Breast epithelium (tissue), 4 donors: ENCODE measurements at regions not wholly inside any gene's neighbourhood (a gene's known extent, or its start where the extent isn't known, plus 50 kb on each side); places are given as distances from the start of the nearest gene placed in this dataset.

Experiments used
- DNase-seq, 2 donors: peaks; one replicate each; pipeline ENCODE4 v3.0.0-alpha.2; 2019; ENCODE audit warnings: low spot score in 2 of 2
- H3K27ac ChIP-seq, 2 donors: fragments of 200-600 bp; sonication (generic) in 1 of 2; one replicate each; pipeline ENCODE4 v1.5.1; 2016 to 2019; ENCODE audit warnings: mild to moderate bottlenecking in 1 of 2
- H3K27me3 ChIP-seq, 2 donors: fragments of 200-600 bp; sonication (generic) in 1 of 2; one replicate each; pipeline versions ENCODE4 v1.5.1 to v1.6.0; 2017 to 2019; ENCODE audit warnings: control low read depth in 1 of 2, mild to moderate bottlenecking in 1 of 2
- H3K36me3 ChIP-seq: fragments of 200-600 bp; one replicate; pipeline ENCODE4 v1.5.1; 2019
- H3K4me1 ChIP-seq, 2 donors: fragments of 200-600 bp; sonication (generic); one replicate each; pipeline ENCODE4 v1.5.1; 2016 to 2019; ENCODE audit warnings: control low read depth in 1 of 2
- H3K4me3 ChIP-seq, 3 donors: fragments of 200-600 bp; sonication (generic); 1 replicate in 2 of 3; 2 replicates in 1 of 3; pipeline ENCODE4 v1.5.1; 2016 to 2019; ENCODE audit warnings: mild to moderate bottlenecking in 3 of 3, moderate library complexity in 2 of 3
- H3K9me3 ChIP-seq, 2 donors: fragments of 200-600 bp; sonication (generic) in 1 of 2; one replicate each; pipeline ENCODE4 v1.5.1; 2016 to 2019; ENCODE audit warnings: control low read depth in 1 of 2
- POLR2A ChIP-seq: fragments of 450-650 bp; IDR thresholded peaks from one replicate; pipeline ENCODE4 v1.6.1; 2016; ENCODE audit warnings: antibody characterized with exemption, mild to moderate bottlenecking, moderate library complexity
- POLR2AphosphoS5 ChIP-seq, 3 donors: sonication (generic); formaldehyde crosslinking; IDR thresholded peaks; one replicate each; pipeline ENCODE4 v1.6.1; 2017; ENCODE audit warnings: antibody characterized with exemption in 3 of 3
- intact Hi-C: fragments of 100-400 bp; cut with DNase I; formaldehyde crosslinking; loops from one replicate; pipeline ENCODE4 v1.15.1; 2023; ENCODE audit warnings: low total_unique reads
- TF ChIP-seq, protein P1 (sequence below), 3 donors: fragments of 450-650 bp; IDR thresholded peaks; one replicate each; pipeline ENCODE4 v1.5.1; 2016 to 2017; ENCODE audit warnings: antibody characterized with exemption in 3 of 3, mild to moderate bottlenecking in 3 of 3, moderate library complexity in 3 of 3

DNA sequence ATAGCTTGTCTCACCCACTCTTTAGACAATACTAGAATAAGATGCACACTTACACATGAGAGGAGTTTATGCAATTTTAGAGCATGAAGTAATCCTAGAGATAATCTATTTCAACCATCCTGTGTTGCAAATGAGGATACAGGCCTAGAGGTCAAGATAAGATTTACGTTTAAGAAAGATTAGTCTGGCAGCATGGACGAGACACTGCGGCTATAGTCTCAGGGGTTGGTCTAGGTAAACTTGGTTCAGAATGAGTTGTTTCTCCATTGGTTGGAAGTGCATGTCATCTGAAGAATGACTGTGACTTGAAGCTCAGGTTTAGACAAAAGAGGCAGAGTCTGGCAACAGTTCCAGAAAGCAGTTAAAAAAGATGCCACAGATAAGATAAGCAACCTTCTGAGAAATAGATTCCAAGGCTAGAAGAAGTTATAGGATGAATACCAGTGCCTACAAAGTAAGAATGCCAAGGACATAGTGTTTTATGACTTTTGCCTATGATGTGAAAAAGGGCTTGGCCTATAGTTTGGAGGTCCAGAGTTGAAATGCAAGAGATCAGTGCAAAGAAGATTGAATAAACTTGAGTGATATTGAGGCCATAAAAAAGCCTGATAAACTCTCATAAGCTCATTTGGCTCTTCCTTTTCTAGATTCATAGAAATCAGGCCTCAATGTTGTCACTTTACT lies 631.0 kb downstream of the SQOR start:
- TF ChIP-seq POLR2A (no peak), POLR2AphosphoS5 (IDR thresholded peaks at IDR 0.05) (no peak)
- TF ChIP-seq, protein P1, sequence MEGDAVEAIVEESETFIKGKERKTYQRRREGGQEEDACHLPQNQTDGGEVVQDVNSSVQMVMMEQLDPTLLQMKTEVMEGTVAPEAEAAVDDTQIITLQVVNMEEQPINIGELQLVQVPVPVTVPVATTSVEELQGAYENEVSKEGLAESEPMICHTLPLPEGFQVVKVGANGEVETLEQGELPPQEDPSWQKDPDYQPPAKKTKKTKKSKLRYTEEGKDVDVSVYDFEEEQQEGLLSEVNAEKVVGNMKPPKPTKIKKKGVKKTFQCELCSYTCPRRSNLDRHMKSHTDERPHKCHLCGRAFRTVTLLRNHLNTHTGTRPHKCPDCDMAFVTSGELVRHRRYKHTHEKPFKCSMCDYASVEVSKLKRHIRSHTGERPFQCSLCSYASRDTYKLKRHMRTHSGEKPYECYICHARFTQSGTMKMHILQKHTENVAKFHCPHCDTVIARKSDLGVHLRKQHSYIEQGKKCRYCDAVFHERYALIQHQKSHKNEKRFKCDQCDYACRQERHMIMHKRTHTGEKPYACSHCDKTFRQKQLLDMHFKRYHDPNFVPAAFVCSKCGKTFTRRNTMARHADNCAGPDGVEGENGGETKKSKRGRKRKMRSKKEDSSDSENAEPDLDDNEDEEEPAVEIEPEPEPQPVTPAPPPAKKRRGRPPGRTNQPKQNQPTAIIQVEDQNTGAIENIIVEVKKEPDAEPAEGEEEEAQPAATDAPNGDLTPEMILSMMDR (IDR thresholded peaks at IDR 0.05), result no peak

DNA sequence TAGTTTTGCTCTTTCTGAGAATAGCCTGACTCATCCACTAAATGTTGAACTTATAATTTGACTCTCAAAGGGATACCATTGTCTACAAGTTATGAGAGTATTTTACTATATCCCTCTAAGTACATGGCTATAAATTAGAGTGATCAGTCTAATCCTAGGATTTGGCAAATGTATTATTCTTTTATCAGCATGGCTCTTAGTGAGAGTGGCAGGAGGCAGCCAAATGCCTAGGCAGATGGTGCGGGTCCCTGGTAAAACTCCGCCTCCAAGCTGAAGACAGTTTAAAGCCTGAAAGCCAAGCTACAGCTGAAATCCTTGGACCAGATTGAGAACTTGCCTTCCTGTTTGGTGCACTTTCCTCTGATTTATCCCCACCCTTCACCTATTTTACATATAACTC lies 631.8 kb downstream of the SQOR start:
- no peak overlapping the region for H3K4me3 ChIP-seq
- H3K27me3 ChIP-seq, result no peaks in the 10 kb centered on the region
- intact Hi-C loops, result no loop called here
- no peaks in the 10 kb centered on the region for H3K9me3 ChIP-seq
- no peak overlapping the region for H3K27ac ChIP-seq
- TF ChIP-seq POLR2AphosphoS5 (IDR thresholded peaks at IDR 0.05) (no peak), POLR2A (no peak)
- TF ChIP-seq, protein P1 (IDR thresholded peaks at IDR 0.05), result no peak
- no peaks in the 10 kb centered on the region for H3K36me3 ChIP-seq
- no peak for DNase-seq
- no peaks in the 10 kb centered on the region for H3K4me1 ChIP-seq

More for the DNA sequence above, 631.0 kb downstream of the SQOR start:
- no peak overlapping the region for H3K4me3 ChIP-seq
- no peaks in the 10 kb centered on the region for H3K4me1 ChIP-seq
- no peak overlapping the region for H3K27ac ChIP-seq
- no peaks in the 10 kb centered on the region for H3K27me3 ChIP-seq
- intact Hi-C loops, result no loop called here
- DNase-seq, result no peak
- no peaks in the 10 kb centered on the region for H3K9me3 ChIP-seq
- no peaks in the 10 kb centered on the region for H3K36me3 ChIP-seq

DNA sequence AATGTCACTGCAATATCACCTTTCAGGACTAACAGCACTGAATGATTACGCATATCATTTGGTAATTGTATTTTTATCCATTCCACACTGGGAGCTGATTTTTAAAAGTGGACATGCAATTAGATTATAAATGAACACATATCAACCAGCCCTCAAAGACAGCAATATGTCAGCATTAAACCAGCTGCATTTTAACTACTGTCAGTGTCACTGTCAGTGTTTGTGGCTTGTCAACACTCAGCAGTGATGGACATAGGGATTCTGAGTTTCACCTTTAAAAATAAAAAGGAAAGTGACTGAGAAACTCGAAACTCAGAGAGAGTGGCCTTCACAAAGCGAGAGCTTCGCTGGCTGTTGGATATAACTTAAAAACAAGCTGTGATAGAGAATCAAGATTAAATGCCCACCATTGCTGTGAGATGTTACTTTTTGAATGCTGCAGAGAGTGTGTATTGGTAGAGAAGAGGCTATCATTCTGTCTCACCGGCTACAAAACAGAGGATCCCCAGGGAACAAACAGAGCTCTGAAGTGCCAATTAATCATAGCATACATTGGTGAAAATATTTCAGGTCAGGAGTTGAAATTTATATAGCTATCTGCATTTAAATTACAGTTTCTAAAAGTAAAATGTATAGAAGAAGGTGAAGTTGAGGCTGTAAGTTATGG lies 635.8 kb downstream of the SQOR start:
- TF ChIP-seq, protein P1 (IDR thresholded peaks at IDR 0.05), result no peak
- TF ChIP-seq POLR2A, result no peak
- TF ChIP-seq POLR2AphosphoS5 (IDR thresholded peaks at IDR 0.05), result no peak
- H3K27ac ChIP-seq, result no peak overlapping the region
- no peak for DNase-seq
- no peaks in the 10 kb centered on the region for H3K9me3 ChIP-seq
- no peaks in the 10 kb centered on the region for H3K27me3 ChIP-seq
- intact Hi-C loops, result no loop called here
- H3K4me3 ChIP-seq, result no peak overlapping the region
- no peaks in the 10 kb centered on the region for H3K36me3 ChIP-seq
- H3K4me1 ChIP-seq, result no peaks in the 10 kb centered on the region

DNA sequence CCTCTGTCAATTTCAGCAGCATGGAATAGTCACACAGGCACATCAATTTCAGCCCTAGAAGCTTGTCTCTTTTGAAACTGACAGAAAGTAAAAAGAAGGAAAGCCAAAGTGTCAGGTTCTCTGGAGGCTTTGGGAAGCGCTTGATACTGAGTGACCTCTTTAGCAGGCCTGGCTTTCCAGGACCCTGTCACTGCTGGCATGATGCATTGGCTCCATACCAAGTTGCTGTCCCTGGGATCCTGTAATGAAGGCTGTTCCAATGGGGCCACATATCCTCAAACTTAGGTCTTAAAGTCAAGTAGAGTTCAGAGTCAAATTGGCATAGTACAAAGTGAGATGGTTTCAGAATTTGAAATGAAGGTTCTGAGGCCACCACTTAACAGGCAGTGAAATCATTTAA lies 640.9 kb downstream of the SQOR start:
- Histone ChIP-seq H3K4me3 (no peak overlapping the region), H3K9me3 (no peaks in the 10 kb centered on the region), H3K27me3 (no peaks in the 10 kb centered on the region), H3K36me3 (no peaks in the 10 kb centered on the region), H3K27ac (no peak overlapping the region), H3K4me1 (no peaks in the 10 kb centered on the region)
- no peak for DNase-seq
- intact Hi-C loops, result no loop called here
- TF ChIP-seq POLR2A, result no peak
- TF ChIP-seq, protein P1 (IDR thresholded peaks at IDR 0.05), result no peak
- TF ChIP-seq POLR2AphosphoS5 (IDR thresholded peaks at IDR 0.05), result no peak

DNA sequence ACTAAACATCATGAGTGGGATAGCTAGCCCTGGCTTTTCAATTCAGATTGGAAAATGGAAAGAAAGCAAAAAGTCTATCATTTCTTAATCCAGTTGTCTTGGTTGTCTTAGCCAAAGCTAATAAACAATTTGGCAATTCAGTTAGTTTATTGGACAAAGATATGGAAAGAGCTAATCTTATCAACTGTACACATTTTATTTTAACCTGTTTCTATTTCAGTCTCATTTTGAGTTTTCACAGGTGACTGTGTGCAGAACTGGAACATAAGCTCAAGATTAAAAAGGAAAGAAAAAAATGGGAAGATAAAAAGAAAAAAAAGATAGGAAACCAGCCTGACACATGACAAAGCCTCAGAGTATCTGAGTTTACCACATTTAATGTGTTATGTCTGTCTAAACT lies 642.6 kb downstream of the SQOR start:
- TF ChIP-seq, protein P1 (IDR thresholded peaks at IDR 0.05), result no peak
- TF ChIP-seq POLR2AphosphoS5 (IDR thresholded peaks at IDR 0.05) (no peak), POLR2A (no peak)
- H3K4me3 ChIP-seq, result no peak overlapping the region
- intact Hi-C loops, result no loop called here
- H3K36me3 ChIP-seq, result no peaks in the 10 kb centered on the region
- H3K27ac ChIP-seq, result no peak overlapping the region
- DNase-seq, result no peak
- H3K9me3 ChIP-seq, result no peaks in the 10 kb centered on the region
- H3K4me1 ChIP-seq, result no peaks in the 10 kb centered on the region
- H3K27me3 ChIP-seq, result no peaks in the 10 kb centered on the region
